Kidney capillary endothelial cell (primary cell): ENCODE measurements at regions not wholly inside any gene's neighbourhood (a gene's known extent, or its start where the extent isn't known, plus 50 kb on each side); places are given as distances from the start of the nearest gene placed in this dataset.

ENCODE experiments used
- DNase-seq: peaks from one replicate; pipeline ENCODE4 v3.0.0-alpha.2; 2018; ENCODE audit warnings: low spot score

- DNase-seq = no peak
These were observed 60.7 kb upstream of the SPANXD start for GRCh38 chrX:141759238-141759637.

GRCh38 chrX:141760761-141761160, 62.2 kb upstream of the SPANXD start:
- DNase-seq = peak; percentile 1

GRCh38 chrX:141787655-141788054, 50.5 kb upstream of the MAGEC3 start:
- no peak for DNase-seq
